HCT116 (cell line): ENCODE measurements at regions not wholly inside any gene's neighbourhood (a gene's known extent, or its start where the extent isn't known, plus 50 kb on each side); places are given as distances from the start of the nearest gene placed in this dataset.

ENCODE experiments used
- ATAC-seq: fragments of 200-7000 bp; cut with Tn5 transposase; 2 replicates; pipeline ENCODE4 v1.9.1; 2020; ENCODE audit warnings: mild to moderate bottlenecking, moderate library complexity
- BruUV-seq: library from RNA; stranded (reverse); fragments of 400-500 nt; replicated peaks from 2 replicates; lab custom pipeline; 2021; lab: Mats Ljungman, UMichigan
- CTCF ChIA-PET: fragments of 300-600 bp; sonication (Branson Sonifier 250); formaldehyde crosslinking; loops from one replicate; lab custom pipeline; 2021; ENCODE audit warnings: antibody characterized with exemption; lab: Charles Lee
- POLR2A ChIA-PET: fragments of 300-600, 350-600 bp; sonication (Branson Sonifier 250); formaldehyde crosslinking; loops from one replicate; lab custom pipeline; 2021; ENCODE audit warnings: antibody characterized with exemption; lab: Charles Lee
- RAD21 ChIA-PET, 2 experiments: fragments of 300-600 bp; sonication (Branson Sonifier 250); formaldehyde crosslinking; loops; one replicate each; lab custom pipeline; 2023; ENCODE audit warnings: low total read pairs in 2 of 2; ENCODE audit not compliant: uncharacterized antibody in 2 of 2, unreplicated experiment in 2 of 2, low non-redundant PET in 1 of 2; lab: Charles Lee
- DNase-seq: peaks from one replicate; pipeline ENCODE4 v3.0.0-alpha.2; 2010; ENCODE audit warnings: low read depth, low spot score
- H2AFZ ChIP-seq: fragments of 200-600 bp; shearing (Covaris generic), sonication (generic); 2 replicates; pipeline ENCODE4 v1.6.1; 2017; ENCODE audit warnings: low read depth, mixed run types, mixed read lengths, antibody characterized with exemption, low read length; ENCODE audit not compliant: poor library complexity, severe bottlenecking
- H3K27ac ChIP-seq: 2 replicates; pipeline ENCODE4 v1.5.1; 2012; ENCODE audit warnings: low read depth, low read length
- H3K27me3 ChIP-seq: fragments of 200-600 bp; sonication (generic); 2 replicates; pipeline ENCODE4 v1.6.1; 2016; ENCODE audit warnings: mixed run types, low read length, mixed read lengths; ENCODE audit not compliant: insufficient read depth
- H3K36me3 ChIP-seq, 2 experiments: fragments of 200-500 bp in 1 of 2; fragments of 200-600 bp in 1 of 2; sonication (Bioruptor generic) in 1 of 2; sonication (generic) in 1 of 2; 2 replicates each; pipeline versions ENCODE4 v1.5.1 to v1.6.1; 2014 to 2016; ENCODE audit warnings: low read length in 2 of 2, inconsistent platforms in 1 of 2, mixed read lengths in 1 of 2, mixed run types in 1 of 2; ENCODE audit not compliant: insufficient read depth in 2 of 2, control insufficient read depth in 1 of 2
- H3K4me1 ChIP-seq, 2 experiments: fragments of 200-600 bp in 1 of 2; sonication (generic) in 1 of 2; 2 replicates each; pipeline versions ENCODE4 v1.5.1 to v1.6.1; 2012 to 2017; ENCODE audit warnings: low read length in 2 of 2, inconsistent platforms in 1 of 2, mild to moderate bottlenecking in 1 of 2, mixed read lengths in 1 of 2, mixed run types in 1 of 2, moderate library complexity in 1 of 2; ENCODE audit not compliant: insufficient read depth in 2 of 2, control insufficient read depth in 1 of 2
- H3K4me2 ChIP-seq: fragments of 200-600 bp; sonication (generic); 2 replicates; pipeline ENCODE4 v1.6.1; 2017; ENCODE audit warnings: mixed run types, low read length, mixed read lengths
- H3K4me3 ChIP-seq, 2 experiments: fragments of 200-600 bp in 1 of 2; sonication (generic) in 1 of 2; replicated peaks in 1 of 2; 2 replicates each; pipeline ENCODE4 v1.5.1; 2011 to 2016; ENCODE audit warnings: low read length in 2 of 2, control low read depth in 1 of 2, low read depth in 1 of 2, mild to moderate bottlenecking in 1 of 2, mixed read lengths in 1 of 2, mixed run types in 1 of 2
- H3K79me2 ChIP-seq: fragments of 200-600 bp; sonication (generic); 2 replicates; pipeline ENCODE4 v1.6.1; 2017; ENCODE audit warnings: mild to moderate bottlenecking, mixed run types, low read length, moderate library complexity, mixed read lengths; ENCODE audit not compliant: insufficient read depth
- H3K9ac ChIP-seq: fragments of 200-600 bp; sonication (generic); 2 replicates; pipeline ENCODE4 v1.6.1; 2016; ENCODE audit warnings: low read length, mixed read lengths
- H3K9me2 ChIP-seq: fragments of 200-600 bp; sonication (generic), shearing (Covaris generic); 2 replicates; pipeline ENCODE4 v1.6.1; 2017; ENCODE audit warnings: mixed run types, mild to moderate bottlenecking, moderate library complexity; ENCODE audit not compliant: insufficient read depth
- H3K9me3 ChIP-seq, 2 experiments: fragments of 200-500 bp in 1 of 2; fragments of 200-600 bp in 1 of 2; sonication (Bioruptor generic) in 1 of 2; sonication (generic) in 1 of 2; 2 replicates each; pipeline ENCODE4 v1.6.1; 2014 to 2017; ENCODE audit warnings: low read length in 2 of 2, mixed read lengths in 2 of 2, inconsistent platforms in 1 of 2, low read depth in 1 of 2, mild to moderate bottlenecking in 1 of 2, mixed run types in 1 of 2, moderate library complexity in 1 of 2; ENCODE audit not compliant: control insufficient read depth in 1 of 2, insufficient read depth in 1 of 2
- H4K20me1 ChIP-seq: fragments of 200-600 bp; sonication (generic), shearing (Covaris generic); 2 replicates; pipeline ENCODE4 v1.6.1; 2017; ENCODE audit warnings: mixed run types, mild to moderate bottlenecking, moderate library complexity; ENCODE audit not compliant: insufficient read depth
- CEBPB ChIP-seq: IDR thresholded peaks from 2 replicates; pipeline ENCODE4 v1.6.1; 2012; ENCODE audit warnings: low read depth
- EGR1 ChIP-seq: IDR thresholded peaks from 2 replicates; pipeline ENCODE4 v1.6.1; 2012; ENCODE audit warnings: low read depth
- ELF1 ChIP-seq: IDR thresholded peaks from 2 replicates; pipeline ENCODE4 v1.6.1; 2012; ENCODE audit warnings: low read depth, borderline replicate concordance
- EZH2 ChIP-seq: fragments of 200-600 bp; sonication (generic); IDR thresholded peaks from 2 replicates; pipeline ENCODE4 v1.6.1; 2017; ENCODE audit warnings: antibody characterized with exemption, mixed run types
- EZH2phosphoT487 ChIP-seq: fragments of 200-600 bp; IDR thresholded peaks from 2 replicates; pipeline ENCODE4 v1.6.1; 2018; ENCODE audit warnings: antibody characterized with exemption, borderline replicate concordance
- FOSL1 ChIP-seq: IDR thresholded peaks from 2 replicates; pipeline ENCODE4 v1.6.1; 2012; ENCODE audit warnings: low read depth
- MAX ChIP-seq: IDR thresholded peaks from 2 replicates; pipeline ENCODE4 v1.6.1; 2012
- RAD21 ChIP-seq: IDR thresholded peaks from 2 replicates; pipeline ENCODE4 v1.6.1; 2012; ENCODE audit warnings: low read depth, mild to moderate bottlenecking
- REST ChIP-seq: IDR thresholded peaks from 2 replicates; pipeline ENCODE4 v1.6.1; 2012; ENCODE audit warnings: low read depth
- SP1 ChIP-seq: IDR thresholded peaks from 2 replicates; pipeline ENCODE4 v1.6.1; 2012; ENCODE audit warnings: low read depth
- SRF ChIP-seq: IDR thresholded peaks from 2 replicates; pipeline ENCODE4 v1.6.1; 2012; ENCODE audit warnings: low read depth
- TCF7L2 ChIP-seq: IDR thresholded peaks from 2 replicates; pipeline ENCODE4 v1.7.0; 2011; ENCODE audit warnings: borderline replicate concordance, inconsistent platforms; ENCODE audit not compliant: insufficient read depth, insufficient read length; ENCODE audit errors: extremely low read depth
- YY1 ChIP-seq: IDR thresholded peaks from 2 replicates; pipeline ENCODE4 v1.6.1; 2011; ENCODE audit warnings: low read length, low read depth, moderate library complexity, mild to moderate bottlenecking; ENCODE audit not compliant: insufficient replicate concordance; ENCODE audit errors: extremely low read depth
- ZFX ChIP-seq: fragments of 450-650 bp; IDR thresholded peaks from 2 replicates; pipeline ENCODE4 v1.6.1; 2017
- intact Hi-C: fragments of 100-400 bp; cut with micrococcal nuclease; formaldehyde crosslinking; loops from 2 replicates; pipeline ENCODE4 v1.10.0; 2022
- TF ChIP-seq, protein P1 (sequence below): IDR thresholded peaks from 2 replicates; pipeline ENCODE4 v1.6.1; 2012

GRCh38 chr20:7702141-7702540 is 238.1 kb downstream of the HAO1 start:
- DNase-seq: no peak
- no peak for TF ChIP-seq REST
- TF ChIP-seq EZH2phosphoT487: no peak
- TF ChIP-seq SRF: no peak
- TF ChIP-seq ELF1: no peak
- no peak for TF ChIP-seq YY1
- TF ChIP-seq EGR1: no peak
- no peak for TF ChIP-seq EZH2
- no peak for TF ChIP-seq SP1
- TF ChIP-seq, protein P1, sequence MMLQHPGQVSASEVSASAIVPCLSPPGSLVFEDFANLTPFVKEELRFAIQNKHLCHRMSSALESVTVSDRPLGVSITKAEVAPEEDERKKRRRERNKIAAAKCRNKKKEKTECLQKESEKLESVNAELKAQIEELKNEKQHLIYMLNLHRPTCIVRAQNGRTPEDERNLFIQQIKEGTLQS: no peak
- no peak for TF ChIP-seq MAX
- no peak for TF ChIP-seq FOSL1
- TF ChIP-seq TCF7L2: no peak
- TF ChIP-seq ZFX: no peak
- TF ChIP-seq RAD21: no peak
- no peak for TF ChIP-seq CEBPB
- TF ChIP-seq, all 23 proteins: peak for 0
- Histone ChIP-seq H3K4me3 (no peak overlapping the region), H3K9ac (no peak overlapping the region), H3K9me2 (no peaks in the 10 kb centered on the region), H3K9me3 (peaks cover 0 to 6% of the 10 kb centered on the region in 2 experiments; a peak in 2 of 4 replicates), H2AFZ (no peak overlapping the region), H3K79me2 (no peaks in the 10 kb centered on the region), H3K4me1 (no peaks in the 10 kb centered on the region), H3K36me3 (no peaks in the 10 kb centered on the region), H3K27ac (no peak overlapping the region), H3K27me3 (no peaks in the 10 kb centered on the region), H3K4me2 (no peak overlapping the region), H4K20me1 (no peaks in the 10 kb centered on the region)
- ATAC-seq: no peak
- intact Hi-C loops: no loop called here
- RAD21 ChIA-PET: no interaction called here
- POLR2A ChIA-PET: no interaction called here
- CTCF ChIA-PET: no interaction called here
- no TSS peak for BruUV-seq
